Peyer's patch (tissue), 4 donors: ENCODE measurements at regions not wholly inside any gene's neighbourhood (a gene's known extent, or its start where the extent isn't known, plus 50 kb on each side); places are given as distances from the start of the nearest gene placed in this dataset.

Source experiments
- POLR2A ChIP-seq, 2 donors: fragments of 450-650 bp; IDR thresholded peaks; one replicate each; pipeline ENCODE4 v1.5.1; 2017; ENCODE audit warnings: antibody characterized with exemption in 2 of 2, mild to moderate bottlenecking in 2 of 2, moderate library complexity in 2 of 2
- TF ChIP-seq, protein P1 (sequence below), 6 experiments: fragments of 450-650 bp in 4 of 6; fragments of 200-600 bp in 2 of 6; sonication (generic) in 1 of 6; IDR thresholded peaks; one replicate each; pipeline ENCODE4 v1.5.1; 2017 to 2019; ENCODE audit warnings: antibody characterized with exemption in 6 of 6, mild to moderate bottlenecking in 3 of 6, moderate library complexity in 1 of 6

DNA sequence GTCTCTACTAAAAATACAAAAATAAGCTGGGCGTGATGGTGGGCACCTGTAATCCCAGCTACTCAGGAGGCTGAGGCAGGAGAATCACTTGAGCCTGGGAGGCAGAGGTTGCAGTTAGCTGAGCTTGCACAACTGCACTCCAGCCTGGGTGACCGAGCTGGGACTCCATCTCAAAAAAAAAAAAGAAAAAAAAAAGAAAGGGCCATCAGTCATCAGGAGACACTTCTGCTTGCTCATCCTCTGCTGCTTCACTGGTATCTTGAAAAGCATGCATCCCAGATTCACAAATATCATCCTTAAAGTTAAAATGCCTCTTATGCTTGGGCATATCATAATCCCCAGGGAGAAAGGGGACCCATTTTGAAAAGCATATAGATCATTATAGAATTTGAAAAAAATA lies 176.6 kb upstream of the NR2F2 start:
- TF ChIP-seq, protein P1, sequence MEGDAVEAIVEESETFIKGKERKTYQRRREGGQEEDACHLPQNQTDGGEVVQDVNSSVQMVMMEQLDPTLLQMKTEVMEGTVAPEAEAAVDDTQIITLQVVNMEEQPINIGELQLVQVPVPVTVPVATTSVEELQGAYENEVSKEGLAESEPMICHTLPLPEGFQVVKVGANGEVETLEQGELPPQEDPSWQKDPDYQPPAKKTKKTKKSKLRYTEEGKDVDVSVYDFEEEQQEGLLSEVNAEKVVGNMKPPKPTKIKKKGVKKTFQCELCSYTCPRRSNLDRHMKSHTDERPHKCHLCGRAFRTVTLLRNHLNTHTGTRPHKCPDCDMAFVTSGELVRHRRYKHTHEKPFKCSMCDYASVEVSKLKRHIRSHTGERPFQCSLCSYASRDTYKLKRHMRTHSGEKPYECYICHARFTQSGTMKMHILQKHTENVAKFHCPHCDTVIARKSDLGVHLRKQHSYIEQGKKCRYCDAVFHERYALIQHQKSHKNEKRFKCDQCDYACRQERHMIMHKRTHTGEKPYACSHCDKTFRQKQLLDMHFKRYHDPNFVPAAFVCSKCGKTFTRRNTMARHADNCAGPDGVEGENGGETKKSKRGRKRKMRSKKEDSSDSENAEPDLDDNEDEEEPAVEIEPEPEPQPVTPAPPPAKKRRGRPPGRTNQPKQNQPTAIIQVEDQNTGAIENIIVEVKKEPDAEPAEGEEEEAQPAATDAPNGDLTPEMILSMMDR (IDR thresholded peaks at IDR 0.05): no peak
- no peak for TF ChIP-seq POLR2A (IDR thresholded peaks at IDR 0.05)
